HepG2 (cell line): ENCODE measurements at regions not wholly inside any gene's neighbourhood (a gene's known extent, or its start where the extent isn't known, plus 50 kb on each side); places are given as distances from the start of the nearest gene placed in this dataset.

Source experiments
- ATF7-NPFF ChIP-seq: sonication (generic); formaldehyde crosslinking; IDR thresholded peaks from 2 replicates; pipeline ENCODE4 v1.8.1; 2023; ENCODE audit warnings: mild to moderate bottlenecking, low read depth, missing genetic modification reagents, moderate library complexity
- CEBPG ChIP-seq: IDR thresholded peaks from 2 replicates; pipeline ENCODE4 v1.6.1; 2016
- FOXJ3 ChIP-seq: sonication (generic); formaldehyde crosslinking; IDR thresholded peaks from 2 replicates; pipeline ENCODE4 v1.4.0; 2020; ENCODE audit warnings: missing genetic modification reagents, mild to moderate bottlenecking, borderline replicate concordance
- FOXP4 ChIP-seq: sonication (generic); formaldehyde crosslinking; IDR thresholded peaks from 2 replicates; pipeline ENCODE4 v1.4.0; 2020; ENCODE audit warnings: missing genetic modification reagents
- GATAD1 ChIP-seq: IDR thresholded peaks from 2 replicates; pipeline ENCODE4 v1.6.1; 2016; ENCODE audit warnings: missing genetic modification reagents, missing compliant biosample characterization
- GLI4 ChIP-seq: sonication (generic); formaldehyde crosslinking; IDR thresholded peaks from 2 replicates; pipeline ENCODE4 v1.5.1; 2020; ENCODE audit warnings: missing genetic modification reagents, mild to moderate bottlenecking, moderate library complexity, borderline replicate concordance
- HOXA5 ChIP-seq: sonication (generic); formaldehyde crosslinking; IDR thresholded peaks from 2 replicates; pipeline ENCODE4 v1.4.0; 2020; ENCODE audit warnings: missing genetic modification reagents
- KLF11 ChIP-seq: IDR thresholded peaks from 2 replicates; pipeline ENCODE4 v1.6.1; 2016; ENCODE audit warnings: missing compliant biosample characterization
- KLF12 ChIP-seq: sonication (generic); formaldehyde crosslinking; IDR thresholded peaks from 2 replicates; pipeline ENCODE4 v1.4.0; 2020; ENCODE audit warnings: missing genetic modification reagents, borderline replicate concordance
- MYPOP ChIP-seq: sonication (generic); formaldehyde crosslinking; IDR thresholded peaks from 2 replicates; pipeline ENCODE4 v1.8.1; 2023; ENCODE audit warnings: mild to moderate bottlenecking, moderate library complexity, missing genetic modification reagents
- RARA ChIP-seq: IDR thresholded peaks from 2 replicates; pipeline ENCODE4 v1.6.1; 2016; ENCODE audit warnings: missing genetic modification reagents, missing compliant biosample characterization
- SMAD3 ChIP-seq: sonication (generic); formaldehyde crosslinking; IDR thresholded peaks from 2 replicates; pipeline ENCODE4 v1.4.0; 2020; ENCODE audit warnings: missing genetic modification reagents
- SOX5 ChIP-seq: IDR thresholded peaks from 2 replicates; pipeline ENCODE4 v1.6.1; 2016; ENCODE audit warnings: borderline replicate concordance
- ZMYM4 ChIP-seq: sonication (generic); formaldehyde crosslinking; IDR thresholded peaks from 2 replicates; pipeline ENCODE4 v1.8.1; 2023; ENCODE audit warnings: mild to moderate bottlenecking, missing genetic modification reagents
- ZNF124 ChIP-seq: sonication (generic); formaldehyde crosslinking; IDR thresholded peaks from 2 replicates; pipeline ENCODE4 v1.4.0; 2020; ENCODE audit warnings: missing genetic modification reagents
- ZNF205 ChIP-seq: IDR thresholded peaks from 2 replicates; pipeline ENCODE4 v1.6.1; 2018; ENCODE audit warnings: missing biosample characterization, missing genetic modification reagents
- ZNF225 ChIP-seq: sonication (generic); formaldehyde crosslinking; IDR thresholded peaks from 2 replicates; pipeline ENCODE4 v1.4.0; 2020; ENCODE audit warnings: mild to moderate bottlenecking, missing genetic modification reagents
- ZNF331 ChIP-seq: sonication (generic); formaldehyde crosslinking; IDR thresholded peaks from 2 replicates; pipeline ENCODE4 v1.4.0; 2020; ENCODE audit warnings: missing genetic modification reagents
- ZNF574 ChIP-seq: sonication (generic); formaldehyde crosslinking; IDR thresholded peaks from 2 replicates; pipeline ENCODE4 v1.4.0; 2020; ENCODE audit warnings: missing genetic modification reagents
- ZNF710 ChIP-seq: sonication (generic); formaldehyde crosslinking; IDR thresholded peaks from 2 replicates; pipeline ENCODE4 v1.5.0; 2020; ENCODE audit warnings: mild to moderate bottlenecking, missing genetic modification reagents, borderline replicate concordance
- ZNF770 ChIP-seq: sonication (generic); formaldehyde crosslinking; IDR thresholded peaks from 2 replicates; pipeline ENCODE4 v1.5.0; 2020; ENCODE audit warnings: mild to moderate bottlenecking, missing genetic modification reagents

- peak; percentile 46; the same call in 1 of the 2 replicates for TF ChIP-seq ZMYM4 (CRISPR knock-in tag)
- TF ChIP-seq FOXP4 (CRISPR knock-in tag), result peak; percentile 39
- 0 out of 2 replicates have a peak, but pooled peaks have one; percentile 51 for TF ChIP-seq KLF12
- TF ChIP-seq SMAD3 (CRISPR knock-in tag), result 0 out of 2 replicates have a peak, but pooled peaks have one; percentile 48
- TF ChIP-seq ZNF331 (CRISPR knock-in tag), result peak; percentile 49; the same call in 1 of the 2 replicates
- TF ChIP-seq GATAD1 (CRISPR knock-in tag), result peak; percentile 23; the same call in 1 of the 2 replicates
- 0 out of 2 replicates have a peak, but pooled peaks have one; percentile 60 for TF ChIP-seq ZNF124 (CRISPR knock-in tag)
- 0 out of 2 replicates have a peak, but pooled peaks have one; percentile 39 for TF ChIP-seq ZNF574
- TF ChIP-seq KLF11, result 0 out of 2 replicates have a peak, but pooled peaks have one; percentile 42
- no peak for TF ChIP-seq GLI4 (CRISPR knock-in tag)
- TF ChIP-seq CEBPG (CRISPR knock-in tag), result peak; percentile 90
- no peak for TF ChIP-seq ZNF225 (CRISPR knock-in tag)
- 0 out of 2 replicates have a peak, but pooled peaks have one; percentile 24 for TF ChIP-seq ZNF710 (CRISPR knock-in tag)
- 0 out of 2 replicates have a peak, but pooled peaks have one; percentile 25 for TF ChIP-seq ZNF770
- TF ChIP-seq HOXA5 (CRISPR knock-in tag), result peak; percentile 89
- TF ChIP-seq ZNF205, result peak; percentile 46; the same call in 1 of the 2 replicates
- TF ChIP-seq RARA, result 0 out of 2 replicates have a peak, but pooled peaks have one; percentile 51
- TF ChIP-seq SOX5 (CRISPR knock-in tag), result peak; percentile 11; the same call in 1 of the 2 replicates
- TF ChIP-seq MYPOP (CRISPR knock-in tag), result peak; percentile 57; the same call in 1 of the 2 replicates
- no peak for TF ChIP-seq ATF7-NPFF (CRISPR knock-in tag)
- TF ChIP-seq FOXJ3 (CRISPR knock-in tag), result peak; percentile 60; the same call in 1 of the 2 replicates
Observed at GRCh38 chr1:228664399-228664914, 70.8 kb upstream of the RHOU start (continued).
